Activated B cell treated with CpG ODN at 0.5 μM for 24 hours (primary cell): ENCODE measurements at regions not wholly inside any gene's neighbourhood (a gene's known extent, or its start where the extent isn't known, plus 50 kb on each side); places are given as distances from the start of the nearest gene placed in this dataset.

Experiments used
- ATAC-seq: fragments of 200-7000 bp; cut with Tn5 transposase; one replicate; pipeline ENCODE4 v1.10.0; 2021; ENCODE audit warnings: low read depth, mild to moderate bottlenecking, moderate library complexity
- CTCF ChIA-PET: fragments of 350-600 bp; sonication (Branson Sonifier 250); formaldehyde crosslinking; loops from one replicate; lab custom pipeline; 2021; ENCODE audit warnings: antibody characterized with exemption; lab: Charles Lee
- POLR2A ChIA-PET: fragments of 350-600 bp; sonication (Branson Sonifier 250); formaldehyde crosslinking; loops from one replicate; lab custom pipeline; 2021; ENCODE audit warnings: antibody characterized with exemption; lab: Charles Lee
- DNase-seq: peaks from one replicate; pipeline ENCODE4 v3.0.0; 2022
- H3K27ac Mint-ChIP-seq: one replicate; pipeline ENCODE4 v1.8.0; 2020; ENCODE audit warnings: mixed read lengths
- H3K27me3 Mint-ChIP-seq: one replicate; pipeline ENCODE4 v1.8.0; 2021; ENCODE audit warnings: mixed read lengths
- H3K36me3 Mint-ChIP-seq: one replicate; pipeline ENCODE4 v1.8.0; 2021; ENCODE audit warnings: low read depth, mixed read lengths
- H3K4me1 Mint-ChIP-seq: one replicate; pipeline ENCODE4 v1.8.0; 2021; ENCODE audit warnings: mixed read lengths
- H3K4me3 Mint-ChIP-seq: one replicate; pipeline ENCODE4 v1.8.0; 2020; ENCODE audit warnings: mild to moderate bottlenecking, mixed read lengths
- H3K9me3 Mint-ChIP-seq: one replicate; pipeline ENCODE4 v1.8.0; 2020; ENCODE audit warnings: mixed read lengths
- CTCF ChIP-seq: fragments of 200-600 bp; IDR thresholded peaks from one replicate; pipeline ENCODE4 v1.8.0; 2022; ENCODE audit warnings: antibody characterized with exemption, mild to moderate bottlenecking
- intact Hi-C: fragments of 100-400 bp; cut with micrococcal nuclease; formaldehyde crosslinking; loops from one replicate; pipeline ENCODE4 v1.15.1; 2024

- ChIA-PET POLR2A (no interaction called here), CTCF (interaction anchor here (1.9 kb wide), 1 partner anchor 15 kb away, joined by 6 read pairs; no protein-coding TSS in a partner anchor)
- ATAC-seq (no peak), DNase-seq (no peak)
- H3K4me3 Mint-ChIP-seq: no peak overlapping the region
- H3K36me3 Mint-ChIP-seq: no peaks in the 10 kb centered on the region
- H3K4me1 Mint-ChIP-seq: no peaks in the 10 kb centered on the region
- no peak overlapping the region for H3K27ac Mint-ChIP-seq
- peaks cover 2% of the 10 kb centered on the region for H3K27me3 Mint-ChIP-seq
- intact Hi-C loops: no loop called here
- no peaks in the 10 kb centered on the region for H3K9me3 Mint-ChIP-seq
- TF ChIP-seq CTCF: no peak
Measured at GRCh38 chr9:82621447-82621846, 441.5 kb downstream of the RASEF start.

- no peak overlapping the region for H3K27ac Mint-ChIP-seq
- no peaks in the 10 kb centered on the region for H3K4me1 Mint-ChIP-seq
- no peak for TF ChIP-seq CTCF
- peaks cover 17% of the 10 kb centered on the region for H3K9me3 Mint-ChIP-seq
- H3K36me3 Mint-ChIP-seq: peaks cover 2% of the 10 kb centered on the region
- H3K27me3 Mint-ChIP-seq: no peaks in the 10 kb centered on the region
- ChIA-PET CTCF (no interaction called here), POLR2A (no interaction called here)
- ATAC-seq (no peak), DNase-seq (no peak)
- intact Hi-C loops: no loop called here
- H3K4me3 Mint-ChIP-seq: no peak overlapping the region
Measured at GRCh38 chr9:82637368-82637767, 425.6 kb downstream of the RASEF start.

GRCh38 chr9:82645600-82645999 lies 417.3 kb downstream of the RASEF start:
- Mint-ChIP-seq H3K27me3 (no peaks in the 10 kb centered on the region), H3K27ac (no peak overlapping the region)
- POLR2A ChIA-PET: no interaction called here

GRCh38 chr9:82650368-82650767 lies 412.6 kb downstream of the RASEF start:
- peaks cover 12% of the 10 kb centered on the region for H3K9me3 Mint-ChIP-seq
- POLR2A ChIA-PET: no interaction called here
- CTCF ChIA-PET: no interaction called here
- H3K36me3 Mint-ChIP-seq: no peaks in the 10 kb centered on the region
- H3K27ac Mint-ChIP-seq: no peak overlapping the region
- H3K4me3 Mint-ChIP-seq: no peak overlapping the region
- H3K27me3 Mint-ChIP-seq: no peaks in the 10 kb centered on the region
- intact Hi-C loops: no loop called here
- DNase-seq (no peak), ATAC-seq (no peak)
- no peaks in the 10 kb centered on the region for H3K4me1 Mint-ChIP-seq
- TF ChIP-seq CTCF: no peak

More at GRCh38 chr9:82645600-82645999, 417.3 kb downstream of the RASEF start:
- ATAC-seq (no peak), DNase-seq (no peak)
- Mint-ChIP-seq H3K36me3 (no peaks in the 10 kb centered on the region), H3K4me3 (no peak overlapping the region), H3K4me1 (no peaks in the 10 kb centered on the region), H3K9me3 (peaks cover 6% of the 10 kb centered on the region)
- intact Hi-C loops: no loop called here
- CTCF ChIA-PET: no interaction called here
- TF ChIP-seq CTCF: no peak

- peaks cover 12% of the 10 kb centered on the region for H3K9me3 Mint-ChIP-seq
Measured at GRCh38 chr9:82651474-82651873, 411.5 kb downstream of the RASEF start.

More at GRCh38 chr9:82651474-82651873, 411.5 kb downstream of the RASEF start:
- H3K4me1 Mint-ChIP-seq: no peaks in the 10 kb centered on the region
- no peak for TF ChIP-seq CTCF
- no peak overlapping the region for H3K4me3 Mint-ChIP-seq
- DNase-seq (no peak), ATAC-seq (no peak)
- no peaks in the 10 kb centered on the region for H3K36me3 Mint-ChIP-seq
- POLR2A ChIA-PET: no interaction called here
- no peaks in the 10 kb centered on the region for H3K27me3 Mint-ChIP-seq
- CTCF ChIA-PET: no interaction called here
- intact Hi-C loops: no loop called here
- H3K27ac Mint-ChIP-seq: no peak overlapping the region
